HAP-1 (cell line): ENCODE measurements at regions not wholly inside any gene's neighbourhood (a gene's known extent, or its start where the extent isn't known, plus 50 kb on each side); places are given as distances from the start of the nearest gene placed in this dataset.

Source experiments
- DNase-seq, 2 experiments: peaks; one replicate each; pipeline ENCODE4 v3.0.0-alpha.2; 2016 to 2020; ENCODE audit warnings: low spot score in 2 of 2
- H3K27me3 ChIP-seq: fragments of 250-450 bp; sonication (Bioruptor Pico); 2 replicates; pipeline ENCODE4 v1.5.1; 2020; ENCODE audit warnings: low read depth, mild to moderate bottlenecking, moderate library complexity
- H3K36me3 ChIP-seq: fragments of 250-450 bp; sonication (Bioruptor Pico); replicated peaks from 2 replicates; pipeline ENCODE4 v1.5.1; 2020; ENCODE audit warnings: mild to moderate bottlenecking
- H3K4me1 ChIP-seq: fragments of 250-450 bp; sonication (Bioruptor Pico); 2 replicates; pipeline ENCODE4 v1.5.1; 2020; ENCODE audit warnings: mild to moderate bottlenecking
- H3K4me3 ChIP-seq: fragments of 250-450 bp; sonication (Bioruptor Pico); 2 replicates; pipeline ENCODE4 v1.5.1; 2020; ENCODE audit warnings: mild to moderate bottlenecking, moderate library complexity
- H3K9me3 ChIP-seq: fragments of 250-450 bp; sonication (Bioruptor Pico); 2 replicates; pipeline ENCODE4 v1.5.1; 2020; ENCODE audit warnings: mild to moderate bottlenecking, moderate library complexity
- in situ Hi-C: fragments of 300-500 bp; cut with MboI; formaldehyde crosslinking; loops from 3 replicates; pipeline ENCODE4 v1.14.3; 2020; ENCODE audit warnings: low sequenced_read_pairs, inconsistent platforms, mixed read lengths

DNA sequence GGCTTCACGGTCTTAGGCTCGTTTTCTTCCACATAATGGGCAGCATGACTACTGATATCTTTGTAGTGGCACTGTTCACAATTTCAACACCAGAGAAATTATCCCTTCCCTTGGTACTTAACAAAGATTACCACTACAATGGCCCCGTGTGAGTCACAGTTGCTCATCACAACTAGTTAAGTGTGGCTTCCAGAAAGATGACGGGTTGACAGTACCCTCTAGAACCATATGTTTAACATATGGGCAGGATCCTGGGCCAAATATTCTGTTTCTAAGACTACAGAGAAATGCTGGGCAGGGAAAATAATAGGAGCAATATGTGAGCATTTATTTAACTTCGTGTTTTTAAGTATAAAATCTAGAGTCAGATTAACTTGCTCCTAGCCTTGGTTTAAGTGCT is 780.1 kb upstream of the LINC00305 start:
- no peaks in the 10 kb centered on the region for H3K9me3 ChIP-seq
- in situ Hi-C loops: no loop called here
- DNase-seq: no peak

DNA sequence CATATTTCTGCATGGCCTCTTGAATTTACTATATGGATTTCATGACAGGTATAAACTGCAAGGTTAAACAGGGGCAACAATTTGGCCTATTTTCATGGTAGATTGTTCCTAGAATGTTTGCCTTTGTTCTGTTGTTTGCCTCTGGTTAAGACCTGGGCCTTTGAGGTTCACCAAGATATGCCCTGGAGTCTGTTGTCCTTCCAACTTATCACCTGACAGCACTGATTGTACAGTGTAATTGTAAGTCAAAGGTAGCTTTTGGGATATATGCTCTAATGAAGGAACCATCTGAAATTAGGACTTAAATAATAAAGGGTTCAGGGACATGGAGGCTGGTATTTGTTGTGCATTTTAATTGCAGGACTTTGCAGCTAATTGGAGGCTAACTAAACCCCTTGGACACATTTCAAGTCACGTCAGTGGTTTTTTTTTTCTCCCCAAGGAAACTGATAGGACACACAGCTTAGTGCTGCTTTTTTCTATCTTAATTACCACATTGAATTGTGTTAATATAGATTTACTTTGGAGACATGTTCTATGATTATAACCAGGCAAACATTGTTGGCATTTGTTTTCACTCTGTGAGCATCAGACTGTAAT is 771.2 kb upstream of the LINC00305 start:
- no peak for DNase-seq

More for the DNA sequence above, 780.1 kb upstream of the LINC00305 start:
- no peaks in the 10 kb centered on the region for H3K27me3 ChIP-seq
- no peaks in the 10 kb centered on the region for H3K36me3 ChIP-seq
- no peaks in the 10 kb centered on the region for H3K4me1 ChIP-seq
- no peak overlapping the region for H3K4me3 ChIP-seq

DNA sequence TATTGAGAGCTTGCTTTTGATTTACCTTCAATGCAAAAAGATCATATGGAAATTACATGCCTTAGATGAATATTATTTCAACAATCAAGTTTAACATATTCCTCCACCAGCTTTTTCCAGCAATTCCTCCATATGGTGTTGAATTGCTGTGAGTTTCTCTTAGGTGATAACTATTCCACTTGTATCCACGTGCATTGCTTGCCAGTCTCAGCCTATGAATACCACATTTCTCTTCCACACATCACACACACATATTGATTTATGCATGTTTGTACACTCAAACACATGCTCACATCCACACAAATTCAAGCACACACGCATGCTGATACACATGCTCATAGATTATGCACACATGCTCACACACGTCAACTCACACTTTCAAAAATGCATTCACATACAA is 770.0 kb upstream of the LINC00305 start:
- no peaks in the 10 kb centered on the region for H3K27me3 ChIP-seq
- no peaks in the 10 kb centered on the region for H3K9me3 ChIP-seq
- H3K4me3 ChIP-seq: no peak overlapping the region
- no peak for DNase-seq
- no peaks in the 10 kb centered on the region for H3K4me1 ChIP-seq
- no peaks in the 10 kb centered on the region for H3K36me3 ChIP-seq
- in situ Hi-C loops: no loop called here

More for the DNA sequence above, 771.2 kb upstream of the LINC00305 start:
- Histone ChIP-seq H3K9me3 (no peaks in the 10 kb centered on the region), H3K27me3 (no peaks in the 10 kb centered on the region), H3K4me3 (no peak overlapping the region), H3K36me3 (no peaks in the 10 kb centered on the region), H3K4me1 (no peaks in the 10 kb centered on the region)
- in situ Hi-C loops: no loop called here

DNA sequence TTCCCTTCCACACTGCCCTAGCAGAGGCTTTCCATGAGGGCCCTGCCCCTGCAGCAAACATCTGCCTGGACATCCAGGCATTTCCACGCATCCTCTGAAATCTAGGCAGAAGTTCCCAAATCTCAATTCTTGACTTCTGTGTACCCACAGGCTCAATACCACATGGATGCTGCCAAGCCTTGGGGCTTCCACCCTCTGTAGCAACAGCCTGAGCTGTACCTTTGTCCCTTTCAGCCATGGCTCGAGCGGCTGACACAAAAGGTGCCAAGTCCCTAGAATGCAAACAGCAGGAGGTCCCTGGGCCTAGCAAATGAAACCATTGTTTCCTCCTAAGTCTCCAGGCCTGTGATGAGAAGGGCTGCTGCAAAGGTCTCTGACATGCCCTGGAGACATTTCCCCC is 744.5 kb upstream of the LINC00305 start:
- H3K9me3 ChIP-seq: no peaks in the 10 kb centered on the region
- no peak overlapping the region for H3K4me3 ChIP-seq
- H3K4me1 ChIP-seq: no peaks in the 10 kb centered on the region
- DNase-seq: no peak
- in situ Hi-C loops: no loop called here
- no peaks in the 10 kb centered on the region for H3K27me3 ChIP-seq
- no peaks in the 10 kb centered on the region for H3K36me3 ChIP-seq

DNA sequence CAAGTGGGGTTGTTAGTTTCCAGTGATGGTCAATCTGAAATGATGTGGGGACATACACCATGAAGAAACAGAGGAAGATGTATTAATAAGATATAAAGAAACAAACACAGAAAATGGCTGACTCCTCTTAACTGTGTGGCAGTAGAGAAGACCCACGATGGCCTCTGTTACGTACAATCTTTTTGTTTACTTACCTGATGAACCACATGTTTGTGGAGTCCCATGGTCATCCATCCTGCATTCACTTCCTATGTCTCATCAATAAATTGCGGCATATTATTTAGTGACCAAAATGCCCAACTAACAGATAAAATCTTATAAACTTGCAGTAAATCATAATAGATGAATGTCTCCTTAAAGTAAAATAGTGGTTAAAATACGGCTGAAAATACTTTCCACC is 740.1 kb upstream of the LINC00305 start:
- Histone ChIP-seq H3K9me3 (no peaks in the 10 kb centered on the region), H3K4me1 (no peaks in the 10 kb centered on the region), H3K36me3 (no peaks in the 10 kb centered on the region), H3K4me3 (no peak overlapping the region), H3K27me3 (no peaks in the 10 kb centered on the region)
- in situ Hi-C loops: no loop called here
- no peak for DNase-seq

DNA sequence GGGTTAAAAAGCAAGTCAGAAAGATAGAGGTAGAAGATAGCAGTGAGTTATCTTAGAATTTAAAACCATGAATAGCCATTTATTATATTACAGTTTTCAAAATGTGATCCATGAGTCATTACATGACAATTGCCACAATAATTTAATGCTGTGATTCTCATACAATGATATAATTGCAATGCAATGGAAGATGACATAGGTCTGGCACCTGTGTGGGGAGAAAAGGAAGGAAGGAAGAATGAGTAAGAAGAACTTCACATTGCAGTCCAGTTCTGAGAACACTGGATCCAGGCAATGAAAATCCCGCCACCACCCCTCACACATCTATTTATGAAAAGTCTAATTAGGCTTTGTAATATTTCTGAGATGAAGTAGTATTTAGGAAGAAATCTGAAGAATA is 738.1 kb upstream of the LINC00305 start:
- in situ Hi-C loops: no loop called here
- Histone ChIP-seq H3K9me3 (no peaks in the 10 kb centered on the region), H3K4me3 (no peak overlapping the region), H3K27me3 (no peaks in the 10 kb centered on the region), H3K4me1 (no peaks in the 10 kb centered on the region), H3K36me3 (no peaks in the 10 kb centered on the region)
- no peak for DNase-seq

DNA sequence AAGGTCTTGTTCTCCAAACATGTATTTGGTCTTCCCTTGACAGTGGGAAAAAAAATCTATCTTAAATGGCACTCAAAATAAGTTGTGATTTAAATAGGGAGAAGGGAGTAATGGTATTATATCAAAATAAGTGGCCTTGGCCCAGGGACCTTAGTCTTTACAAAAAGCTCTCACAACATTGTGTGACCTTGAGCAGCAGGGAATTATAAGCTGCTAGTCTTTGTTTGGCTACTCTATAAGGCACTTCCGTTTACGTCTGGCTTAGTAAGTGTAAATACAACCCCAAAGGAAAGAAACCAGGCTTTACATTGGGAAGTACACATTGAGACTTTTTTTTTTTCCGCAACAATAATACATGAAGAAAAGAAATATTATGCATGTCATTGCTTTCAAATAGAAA is 734.0 kb upstream of the LINC00305 start:
- Histone ChIP-seq H3K4me3 (no peak overlapping the region), H3K27me3 (no peaks in the 10 kb centered on the region), H3K9me3 (no peaks in the 10 kb centered on the region), H3K36me3 (no peaks in the 10 kb centered on the region), H3K4me1 (no peaks in the 10 kb centered on the region)
- DNase-seq: peak in 1 of 2 experiments; percentile 17
- in situ Hi-C loops: no loop called here

DNA sequence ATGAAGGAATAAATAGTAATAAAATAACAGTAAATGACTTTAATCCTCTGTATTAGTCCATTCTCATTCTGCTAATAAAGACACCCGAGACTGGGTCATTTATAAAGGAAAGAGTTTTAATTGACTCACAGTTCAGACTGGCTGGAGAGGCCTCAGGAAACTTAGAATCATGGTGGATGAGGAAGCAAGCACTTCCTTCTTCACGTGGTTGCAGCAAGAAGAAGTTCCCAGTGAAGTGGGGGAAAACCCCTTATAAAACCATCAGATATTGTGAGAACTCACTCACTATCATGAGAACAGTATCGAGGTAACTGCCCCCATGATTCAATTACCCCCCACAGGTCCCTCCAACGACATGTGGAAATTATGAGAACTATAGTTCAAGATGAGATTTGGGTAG is 727.9 kb upstream of the LINC00305 start:
- no peak for DNase-seq
- in situ Hi-C loops: no loop called here
- no peaks in the 10 kb centered on the region for H3K9me3 ChIP-seq
- no peaks in the 10 kb centered on the region for H3K27me3 ChIP-seq
- H3K36me3 ChIP-seq: no peaks in the 10 kb centered on the region
- H3K4me1 ChIP-seq: no peaks in the 10 kb centered on the region
- no peak overlapping the region for H3K4me3 ChIP-seq

DNA sequence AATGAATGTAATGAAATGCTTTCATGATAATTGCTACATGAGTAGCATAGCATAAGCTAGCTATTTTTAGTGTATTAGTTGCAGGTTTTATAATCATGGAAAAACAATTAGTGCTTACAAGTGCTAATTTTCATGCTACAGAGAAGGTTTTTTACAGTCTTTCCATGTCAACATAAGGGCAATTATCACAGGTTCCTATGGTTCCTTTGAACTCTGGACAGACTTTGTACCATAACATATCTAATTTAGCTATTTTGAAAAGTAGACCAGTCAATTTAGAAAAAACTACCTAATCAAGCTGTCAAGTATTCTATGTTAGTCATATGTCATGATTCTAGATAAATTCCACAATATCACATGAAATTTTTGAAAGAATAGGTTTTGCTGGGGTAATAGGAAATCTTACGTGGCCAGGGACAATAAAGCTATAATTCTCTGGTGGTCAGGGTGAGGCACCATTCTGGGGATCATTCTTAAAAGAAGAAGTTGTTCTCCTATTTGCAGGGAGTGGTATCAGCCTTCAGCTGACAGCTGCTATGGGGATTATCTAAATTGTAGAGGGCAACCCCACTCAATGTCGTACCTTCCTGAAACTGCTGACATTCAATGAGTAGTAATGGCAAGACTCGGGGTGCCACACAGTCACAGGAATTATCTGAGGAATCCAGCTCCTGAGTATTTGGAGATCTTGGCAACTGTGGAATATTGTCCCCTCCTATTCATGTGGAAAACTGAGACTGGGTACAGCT is 724.0 kb upstream of the LINC00305 start:
- Histone ChIP-seq H3K9me3 (no peaks in the 10 kb centered on the region), H3K4me1 (no peaks in the 10 kb centered on the region), H3K4me3 (no peak overlapping the region), H3K27me3 (no peaks in the 10 kb centered on the region), H3K36me3 (no peaks in the 10 kb centered on the region)
- in situ Hi-C loops: no loop called here
- DNase-seq: no peak

DNA sequence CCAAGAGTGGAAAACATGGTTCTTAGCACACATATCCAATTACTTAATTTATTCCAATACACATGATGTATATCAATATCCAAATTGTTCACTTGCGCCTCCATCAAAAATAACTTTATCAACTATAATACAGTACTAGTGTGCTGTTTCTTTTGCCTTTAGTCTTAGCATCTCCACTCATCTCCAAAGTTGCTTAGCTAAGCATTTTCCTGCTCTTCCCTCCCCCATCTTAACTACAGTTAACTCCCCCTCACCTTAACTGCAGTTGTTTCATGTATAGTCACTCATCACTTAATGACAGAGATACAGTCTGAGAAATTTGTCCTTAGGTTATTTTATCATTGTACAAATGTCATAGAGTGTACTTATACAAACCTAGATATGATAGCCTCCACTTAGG is 705.2 kb upstream of the LINC00305 start:
- no peak for DNase-seq
- no peaks in the 10 kb centered on the region for H3K4me1 ChIP-seq
- H3K27me3 ChIP-seq: no peaks in the 10 kb centered on the region

DNA sequence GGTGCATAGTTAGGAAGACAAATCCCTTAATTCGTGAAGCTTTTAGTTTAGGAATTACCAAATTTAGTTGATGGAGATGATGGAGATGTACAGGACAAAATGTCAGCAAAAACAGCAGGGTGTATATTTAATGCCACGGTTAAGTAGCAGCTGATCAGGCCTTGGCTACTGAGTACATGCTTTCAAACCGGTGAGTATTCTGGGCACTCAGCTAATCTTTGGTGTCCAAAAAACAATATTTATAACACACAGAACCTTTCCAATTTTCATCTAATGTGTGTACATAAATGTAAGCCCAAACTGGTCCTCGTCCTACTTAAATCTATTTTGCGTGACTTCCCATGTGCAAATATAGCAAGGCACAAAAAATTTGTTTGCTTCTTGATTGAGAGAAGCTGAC is 703.4 kb upstream of the LINC00305 start:
- no peaks in the 10 kb centered on the region for H3K9me3 ChIP-seq
- DNase-seq: no peak
- no peaks in the 10 kb centered on the region for H3K4me1 ChIP-seq
- no peak overlapping the region for H3K4me3 ChIP-seq
- H3K27me3 ChIP-seq: no peaks in the 10 kb centered on the region
- in situ Hi-C loops: no loop called here
- H3K36me3 ChIP-seq: no peaks in the 10 kb centered on the region

More for the DNA sequence above, 705.2 kb upstream of the LINC00305 start:
- no peaks in the 10 kb centered on the region for H3K9me3 ChIP-seq
- in situ Hi-C loops: no loop called here
- H3K4me3 ChIP-seq: no peak overlapping the region
- no peaks in the 10 kb centered on the region for H3K36me3 ChIP-seq

DNA sequence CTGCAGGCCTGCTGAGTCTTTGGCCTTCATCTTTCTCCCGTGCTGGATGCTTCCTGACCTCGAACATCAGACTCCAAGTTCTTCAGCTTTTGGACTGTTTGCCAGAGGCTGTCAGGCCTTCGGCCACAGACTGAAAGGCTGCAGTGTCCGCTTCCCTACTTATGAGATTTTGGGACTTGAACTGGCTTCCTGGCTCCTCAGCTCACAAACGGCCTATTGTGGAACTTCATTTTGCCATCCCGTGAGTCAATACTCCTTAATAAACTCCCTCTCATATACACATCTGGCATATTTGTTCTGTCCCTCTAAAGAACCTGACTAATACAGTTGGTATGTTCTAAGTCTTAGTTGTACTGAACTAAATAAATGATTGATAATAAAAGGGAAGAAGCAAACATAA is 702.8 kb upstream of the LINC00305 start:
- no peaks in the 10 kb centered on the region for H3K27me3 ChIP-seq
- no peak for DNase-seq
- H3K4me3 ChIP-seq: no peak overlapping the region
- no peaks in the 10 kb centered on the region for H3K4me1 ChIP-seq
- in situ Hi-C loops: no loop called here
- H3K9me3 ChIP-seq: no peaks in the 10 kb centered on the region
- H3K36me3 ChIP-seq: no peaks in the 10 kb centered on the region

DNA sequence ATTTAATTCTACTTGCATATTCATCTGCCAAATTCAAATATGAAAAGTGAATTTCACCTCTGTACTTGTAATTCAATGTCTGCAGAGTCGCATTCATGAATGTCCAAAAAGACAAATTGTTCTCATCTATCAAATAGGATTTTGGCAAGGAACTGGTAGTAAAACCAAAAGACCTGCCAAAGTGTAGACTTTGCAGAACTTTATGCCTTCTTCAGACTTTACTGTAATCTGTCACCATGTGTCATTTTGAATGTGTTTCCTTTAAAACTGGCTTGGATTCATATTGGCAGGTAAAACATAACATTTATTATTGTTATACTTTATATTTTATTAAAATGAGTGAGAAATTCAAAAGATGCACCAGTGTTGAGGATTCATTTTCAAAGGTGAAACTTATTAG is 701.9 kb upstream of the LINC00305 start:
- Histone ChIP-seq H3K4me3 (no peak overlapping the region), H3K4me1 (no peaks in the 10 kb centered on the region), H3K9me3 (no peaks in the 10 kb centered on the region), H3K36me3 (no peaks in the 10 kb centered on the region), H3K27me3 (no peaks in the 10 kb centered on the region)
- no peak for DNase-seq
- in situ Hi-C loops: no loop called here

DNA sequence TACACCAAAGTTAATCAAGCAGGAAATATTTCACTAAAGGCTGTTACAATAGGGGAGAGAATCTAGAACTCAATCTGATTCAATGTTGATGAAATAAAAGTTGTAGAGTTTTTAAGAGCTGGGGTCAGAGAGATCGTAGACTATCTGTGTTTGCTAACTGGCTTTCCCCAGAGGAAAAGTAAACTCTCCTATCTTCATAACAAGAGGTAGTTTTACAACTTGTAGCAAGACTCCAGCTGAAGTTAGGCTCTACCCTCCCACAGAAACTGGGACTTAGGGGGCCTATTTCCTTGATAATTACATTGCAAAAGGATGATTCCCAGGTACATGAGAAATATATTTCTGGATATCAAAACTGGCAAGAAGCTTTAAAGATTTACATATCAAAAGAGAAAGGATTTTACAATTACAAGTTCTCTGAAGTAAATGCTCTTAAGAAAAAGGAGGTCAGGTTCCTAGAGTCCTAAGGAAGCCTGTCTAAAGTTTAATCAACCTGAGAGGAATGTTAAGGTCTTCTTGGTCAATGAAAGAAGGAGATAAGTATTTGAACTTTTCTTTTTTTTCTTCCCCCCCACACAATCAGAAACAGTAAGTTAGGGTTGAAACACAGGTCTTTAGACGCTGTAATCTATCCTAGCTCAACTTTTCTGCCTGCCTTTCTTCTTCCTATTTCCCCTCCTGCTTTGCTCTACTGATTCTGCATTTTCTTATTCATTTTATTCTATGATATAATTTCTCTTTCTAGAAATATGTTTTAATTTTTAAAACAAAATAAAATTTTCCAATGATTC is 692.2 kb upstream of the LINC00305 start:
- in situ Hi-C loops: no loop called here
- no peak for DNase-seq
- Histone ChIP-seq H3K27me3 (no peaks in the 10 kb centered on the region), H3K4me1 (no peaks in the 10 kb centered on the region), H3K9me3 (no peaks in the 10 kb centered on the region), H3K4me3 (no peak overlapping the region), H3K36me3 (no peaks in the 10 kb centered on the region)
